Occipital lobe (tissue), 1 donor: ENCODE measurements at regions not wholly inside any gene's neighbourhood (a gene's known extent, or its start where the extent isn't known, plus 50 kb on each side); places are given as distances from the start of the nearest gene placed in this dataset.

Source experiments
- DNase-seq: peaks from one replicate; lab custom pipeline; 2025; lab: John Stamatoyannopoulos, UW

DNA sequence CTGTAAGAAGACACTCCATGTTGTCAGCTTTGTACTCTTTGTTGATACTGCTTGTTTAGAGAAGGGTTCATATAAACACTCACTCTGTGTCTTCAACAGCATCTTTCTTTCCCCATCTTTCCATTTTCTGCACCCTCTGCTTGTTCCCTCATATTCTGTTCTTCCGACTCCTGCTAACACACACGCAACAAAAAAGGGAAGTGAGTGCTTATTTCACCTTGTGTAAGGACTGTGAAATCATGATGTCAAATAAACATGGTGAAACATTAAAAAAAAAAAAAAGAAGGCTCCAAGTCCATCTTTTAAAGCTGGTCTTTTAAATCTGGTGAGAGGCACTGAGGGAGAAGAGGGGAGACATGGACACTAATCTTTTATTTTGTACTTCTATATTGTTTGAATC lies 145.4 kb downstream of the RPAP3 start:
- DNase-seq: no peak

GRCh38 chr12:47558625-47559345 lies 147.0 kb downstream of the RPAP3 start:
- no peak for DNase-seq

DNA sequence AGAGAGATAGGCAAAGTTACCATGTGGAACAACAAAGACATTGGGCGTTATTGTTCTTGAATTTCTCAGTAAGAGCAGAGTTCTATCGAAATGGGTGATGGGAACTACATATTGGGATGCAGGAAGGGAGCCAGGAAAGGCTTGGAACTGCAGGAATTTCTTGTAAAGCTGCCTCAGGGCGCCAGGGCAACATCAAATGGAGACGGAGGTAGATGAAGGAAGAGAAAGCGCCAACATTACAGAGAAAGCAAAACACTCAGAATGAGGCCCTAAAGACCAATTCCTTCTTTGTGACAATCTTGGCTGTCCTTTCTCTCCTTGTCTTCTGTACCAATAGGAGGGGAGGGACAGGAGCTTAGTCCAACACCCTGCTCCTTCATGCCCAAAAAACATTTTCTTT lies 148.4 kb downstream of the RPAP3 start:
- no peak for DNase-seq

DNA sequence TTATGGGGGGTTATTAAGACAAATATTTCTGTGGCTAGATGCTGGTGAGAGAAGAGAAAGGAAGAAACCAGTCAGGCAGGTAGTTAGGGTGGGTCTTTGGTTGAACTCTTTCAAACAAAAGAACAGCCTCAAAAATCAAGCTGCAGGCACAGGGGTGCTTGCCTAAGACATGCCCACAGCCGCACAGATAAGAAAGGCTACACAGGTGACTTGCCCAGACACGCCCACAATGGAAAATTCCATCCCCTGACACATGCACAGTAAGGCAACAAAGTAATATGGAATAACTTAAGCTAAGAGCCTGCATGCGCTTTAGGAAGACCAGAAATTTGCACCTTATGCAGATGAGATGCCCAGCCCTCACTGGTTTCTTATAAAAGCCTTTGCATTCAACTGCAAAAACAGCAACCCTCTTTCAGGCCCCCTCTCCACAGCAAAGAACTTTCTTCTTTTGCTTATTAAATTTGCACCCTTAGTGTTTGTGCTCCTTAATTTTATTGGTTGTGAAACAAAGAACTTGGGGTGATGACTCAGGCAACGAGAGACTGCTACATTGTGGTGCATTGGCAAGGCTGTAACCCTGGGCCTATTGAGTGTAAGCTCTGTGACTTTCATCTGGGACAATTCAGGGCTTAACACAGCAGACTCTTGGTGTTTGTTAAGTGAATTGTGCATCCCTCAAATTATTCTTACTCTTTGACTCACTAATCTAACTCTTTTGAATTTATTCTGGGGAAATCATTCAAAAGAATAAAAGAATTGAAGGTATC lies 149.4 kb downstream of the RPAP3 start:
- no peak for DNase-seq

GRCh38 chr12:47554046-47554653 lies 151.7 kb downstream of the RPAP3 start:
- no peak for DNase-seq

DNA sequence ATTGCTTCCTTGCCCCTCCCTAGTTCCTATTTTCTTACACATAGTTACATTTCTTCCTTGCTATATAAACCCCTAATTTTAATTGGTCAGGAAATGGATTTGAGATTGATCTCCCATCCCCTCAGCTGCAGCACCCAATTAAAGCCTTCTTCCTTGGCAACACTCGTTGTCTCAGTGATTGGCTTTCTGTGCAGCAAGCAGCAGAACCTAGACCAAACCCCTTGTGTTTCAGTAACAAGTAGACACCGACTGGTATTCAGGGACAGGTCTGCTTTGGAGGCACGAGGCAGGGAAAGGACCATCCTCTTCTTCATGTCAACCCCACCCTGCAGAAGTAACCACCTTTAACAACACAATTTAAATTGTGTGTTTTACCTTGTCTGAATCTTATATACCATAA lies 152.6 kb downstream of the RPAP3 start:
- no peak for DNase-seq

- DNase-seq: no peak
These were observed 154.4 kb downstream of the RPAP3 start for GRCh38 chr12:47551426-47551851.

- no peak for DNase-seq
These were observed 156.6 kb downstream of the RPAP3 start for GRCh38 chr12:47549258-47549657.

DNA sequence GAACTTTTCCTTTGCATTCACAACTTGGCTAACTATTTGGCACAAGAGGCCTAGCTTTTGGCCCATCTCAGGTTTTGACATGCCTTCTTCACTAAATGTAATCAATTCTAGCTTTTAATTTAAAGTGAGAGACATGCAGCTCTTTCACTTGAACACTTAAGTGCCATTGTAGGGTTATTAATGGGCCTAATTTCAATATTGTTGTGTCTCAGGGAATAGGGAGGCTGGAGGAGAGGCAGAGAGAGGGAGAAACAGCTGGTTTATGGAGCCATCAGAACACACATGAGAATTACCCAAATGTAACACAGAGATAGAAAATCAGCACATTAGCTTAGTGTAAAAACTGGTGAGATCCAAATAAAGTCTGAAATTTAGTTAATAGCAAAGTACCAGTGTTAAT lies 157.4 kb downstream of the RPAP3 start:
- no peak for DNase-seq

DNA sequence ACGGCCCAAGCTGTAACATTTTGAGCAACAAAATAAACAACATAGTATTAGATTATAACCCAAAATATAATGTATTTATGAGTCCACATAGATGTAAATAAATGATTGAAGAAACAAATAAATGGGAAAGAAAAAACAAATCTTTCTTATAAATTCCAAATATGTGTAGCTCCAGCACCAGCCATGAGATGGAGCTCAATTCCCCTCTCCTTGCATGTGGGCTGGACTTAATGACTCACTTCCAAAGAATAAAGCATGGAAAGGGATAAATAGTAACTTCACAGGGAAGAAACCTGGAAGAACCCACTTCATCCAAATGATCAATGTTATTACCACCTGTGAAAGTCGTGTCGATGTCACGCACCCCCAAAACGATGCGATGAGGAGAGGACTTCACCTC lies 158.8 kb downstream of the RPAP3 start:
- no peak for DNase-seq

GRCh38 chr12:47545938-47546609 lies 159.8 kb downstream of the RPAP3 start:
- DNase-seq: no peak

DNA sequence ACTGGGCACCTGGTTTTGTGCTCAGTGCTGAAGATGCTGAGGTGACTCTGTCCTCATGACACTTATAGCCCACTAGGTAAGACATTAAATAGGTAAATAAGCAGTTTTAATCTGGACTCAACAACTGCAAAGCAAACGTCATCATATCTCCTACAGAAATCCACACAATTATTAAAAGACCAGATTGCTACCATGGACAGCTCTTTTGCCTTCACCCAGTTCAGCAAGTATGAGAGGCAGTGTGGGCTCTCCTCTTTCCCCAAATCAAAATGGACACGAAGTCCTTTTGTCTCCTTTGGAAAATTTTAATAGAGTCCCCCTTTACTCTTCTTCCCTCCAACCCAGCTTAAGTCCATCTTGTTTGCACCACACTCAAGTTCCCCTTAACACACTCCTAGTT lies 171.1 kb downstream of the RPAP3 start:
- no peak for DNase-seq

- no peak for DNase-seq
These were observed 175.8 kb downstream of the RPAP3 start for GRCh38 chr12:47530050-47530449.

GRCh38 chr12:47527816-47528215 lies 178.0 kb downstream of the RPAP3 start:
- no peak for DNase-seq

GRCh38 chr12:47520029-47520428 lies 185.8 kb downstream of the RPAP3 start:
- DNase-seq: no peak

GRCh38 chr12:47517122-47517521 lies 188.7 kb downstream of the RPAP3 start:
- DNase-seq: no peak

DNA sequence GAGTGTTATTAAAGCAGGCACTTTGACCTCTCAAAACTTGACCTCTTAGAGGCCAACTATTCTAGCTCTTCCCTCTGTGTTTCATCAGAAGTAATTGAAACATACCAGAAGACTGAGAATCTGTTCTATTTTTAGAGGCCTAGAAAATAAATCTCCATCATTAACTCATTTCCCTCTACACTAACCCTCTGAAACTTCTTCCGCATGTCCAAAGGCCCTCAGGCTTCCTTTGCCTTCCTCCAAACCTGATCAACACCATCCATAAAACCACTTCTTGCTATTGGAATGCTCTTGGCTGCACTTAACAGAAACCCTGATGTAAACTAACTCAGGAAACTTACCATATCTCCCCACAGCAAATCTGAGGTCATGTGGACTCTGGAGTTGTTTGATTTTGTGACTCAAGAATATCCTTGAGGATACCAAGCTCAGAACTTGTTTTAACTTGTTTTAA lies 196.4 kb downstream of the RPAP3 start:
- no peak for DNase-seq

DNA sequence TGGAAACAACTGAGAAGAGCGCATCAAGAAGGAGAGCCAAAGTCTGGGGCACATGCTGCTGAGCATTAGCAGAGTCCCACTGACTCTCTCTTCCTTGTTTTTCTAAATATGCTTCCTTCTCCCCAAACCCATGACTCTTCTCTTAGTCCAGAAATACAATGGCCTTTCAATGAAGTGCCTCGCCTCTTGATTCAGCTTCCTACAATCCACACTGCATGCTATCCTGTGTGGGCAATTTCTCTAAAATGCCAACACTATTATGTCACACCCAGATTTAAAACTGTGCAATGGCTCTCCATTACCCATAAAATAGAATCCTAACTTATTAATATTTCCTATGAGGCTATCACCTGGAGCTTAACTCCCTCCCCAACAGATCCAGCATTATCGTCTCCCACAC lies 198.6 kb downstream of the RPAP3 start:
- DNase-seq: no peak

DNA sequence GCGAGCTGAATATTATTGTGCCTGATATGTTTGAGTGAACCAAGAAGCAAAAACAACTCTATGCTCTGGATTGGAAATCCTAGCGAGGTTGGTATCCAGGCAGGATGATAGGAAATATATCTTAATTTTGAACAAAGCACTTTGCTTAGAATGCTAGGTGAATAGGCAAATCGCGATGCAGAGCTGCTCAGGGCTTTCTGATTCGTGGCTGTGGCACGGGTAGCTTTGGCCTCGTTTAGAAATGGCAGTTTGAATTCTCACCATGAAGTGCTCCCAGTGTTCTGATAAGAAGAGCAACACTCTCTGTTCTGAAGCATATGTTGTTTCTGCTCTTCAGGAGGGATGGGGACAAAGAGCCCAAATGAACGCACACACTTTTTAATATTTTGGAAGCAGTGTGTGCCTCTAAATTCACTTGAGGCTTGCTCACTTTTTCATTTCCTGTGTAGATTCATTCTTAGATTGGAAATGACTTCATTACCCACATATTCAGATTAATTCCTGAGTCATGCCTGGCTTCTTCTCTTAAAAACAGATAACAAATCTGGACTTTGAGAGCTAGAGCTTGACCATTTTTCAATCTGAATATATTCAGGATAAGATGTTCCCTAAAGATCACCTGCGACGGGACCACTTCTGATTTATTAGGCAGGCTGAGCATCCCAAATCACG lies 200.9 kb downstream of the RPAP3 start:
- DNase-seq: no peak

- DNase-seq: no peak
These were observed 212.0 kb downstream of the RPAP3 start for GRCh38 chr12:47493801-47494200.

DNA sequence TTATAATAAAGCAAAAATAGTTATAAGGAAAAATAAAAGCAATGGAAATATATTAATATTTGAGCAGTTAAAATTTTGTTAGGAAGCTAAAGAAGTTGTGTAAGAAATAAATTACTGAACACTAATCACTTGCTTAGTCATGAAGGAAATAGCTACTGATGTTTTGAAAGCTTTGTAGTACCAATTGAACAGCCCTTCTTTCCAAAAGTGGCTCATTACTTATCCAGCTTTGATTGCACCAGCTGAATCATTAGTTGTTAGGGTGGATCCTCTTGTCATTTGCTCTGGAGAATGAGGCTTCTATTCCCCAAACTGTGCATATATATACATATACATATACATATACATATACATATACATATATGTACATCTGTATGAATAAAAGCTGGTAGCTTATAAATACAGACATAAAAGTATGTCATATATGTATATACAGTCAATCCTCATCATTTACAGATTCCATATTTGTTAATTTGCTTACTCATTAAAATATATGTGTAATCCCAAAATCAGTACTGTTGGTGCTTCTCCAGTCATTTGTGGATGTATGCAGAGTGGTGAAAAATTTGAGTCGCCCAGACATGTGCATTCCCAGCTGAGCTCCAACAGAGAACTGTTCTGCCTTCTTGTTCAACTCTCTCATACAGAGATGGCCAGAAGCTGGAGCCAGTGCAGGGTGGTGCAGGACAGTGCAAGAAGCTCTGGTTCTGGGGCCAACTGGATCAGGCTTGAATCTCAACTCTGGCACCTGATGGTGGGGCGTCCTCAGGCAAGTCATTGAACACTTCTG lies 214.1 kb downstream of the RPAP3 start:
- DNase-seq: no peak
